Urinary bladder (tissue), 3 donors: ENCODE measurements at regions not wholly inside any gene's neighbourhood (a gene's known extent, or its start where the extent isn't known, plus 50 kb on each side); places are given as distances from the start of the nearest gene placed in this dataset.
A peak's percentile ranks its signal among the peaks of the same experiment; 100 is the strongest.
"Not testable (repeated sequence)": the region's sequence is repeated elsewhere in the genome, so short reads cannot be mapped to it uniquely, and the experiment has no call there.

ENCODE experiments used
- DNase-seq: peaks from one replicate; pipeline ENCODE4 v3.0.0-alpha.2; 2015; ENCODE audit errors: extremely low spot score
- H3K27ac ChIP-seq: one replicate; pipeline ENCODE4 v1.5.1; 2013; ENCODE audit warnings: low read depth, mild to moderate bottlenecking, moderate library complexity
- H3K36me3 ChIP-seq: one replicate; pipeline ENCODE4 v1.6.1; 2013; ENCODE audit warnings: mild to moderate bottlenecking, moderate library complexity; ENCODE audit not compliant: insufficient read depth
- H3K4me1 ChIP-seq: one replicate; pipeline ENCODE4 v1.6.1; 2013; ENCODE audit warnings: mild to moderate bottlenecking, moderate library complexity; ENCODE audit not compliant: insufficient read depth
- H3K4me3 ChIP-seq: one replicate; pipeline ENCODE4 v1.5.1; 2013; ENCODE audit warnings: low read depth, low read length
- WGBS: extraction: QIAGEN DNeasy Blood & Tissue Kit; methylation state at CpG from one replicate; pipeline ENCODE4 v1.1.7; 2013; 5-methylcytosine and 5-hydroxymethylcytosine counted together
- donor health status: healthy with polysubstance abuse.
- donor health status: healthy.

DNA sequence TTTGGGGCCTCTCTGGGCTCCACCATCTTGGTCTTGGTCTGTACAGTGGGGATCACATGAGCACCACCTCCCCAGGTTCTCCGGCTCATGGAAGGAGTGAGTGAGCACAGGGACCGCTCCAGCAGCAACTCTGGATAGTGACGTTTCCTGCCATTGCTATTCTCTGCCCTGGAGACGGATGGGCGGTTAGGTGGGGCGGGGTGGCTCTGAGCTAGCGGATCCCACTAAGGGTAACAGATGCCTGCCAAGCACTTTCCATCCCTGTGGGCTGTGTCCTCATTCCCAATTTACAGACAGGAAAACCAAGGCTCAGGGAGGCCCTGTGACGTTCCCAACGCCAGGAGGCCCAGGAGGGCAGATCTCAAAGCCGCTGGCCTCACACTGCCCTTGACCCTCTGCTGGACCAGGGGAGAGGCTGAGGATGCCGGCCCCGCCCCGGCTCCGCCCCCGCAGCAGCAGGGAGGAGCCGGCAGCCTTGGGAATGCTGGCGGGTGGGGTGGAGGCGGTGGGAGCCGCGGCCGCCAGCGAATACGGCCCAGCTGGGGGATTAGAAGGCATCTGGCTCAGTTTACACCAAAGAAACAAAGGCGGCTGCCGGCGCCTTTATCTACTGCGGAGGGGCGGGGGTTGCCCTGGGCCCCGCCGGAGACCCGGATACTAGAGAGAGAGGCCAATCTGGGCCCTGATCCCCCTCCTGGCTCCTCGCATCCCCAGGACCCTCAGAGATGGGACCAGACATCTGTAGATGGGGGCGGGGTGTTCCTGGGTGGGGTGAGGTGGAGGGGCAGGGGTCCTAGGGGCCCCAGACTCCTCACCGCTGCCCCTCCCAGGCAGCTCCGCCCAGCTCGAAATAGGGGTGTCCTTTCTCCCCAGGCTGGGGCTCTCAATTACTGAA, 122.3 kb upstream of the CIBAR2 start:
- Histone ChIP-seq H3K4me1 (no peaks in the 10 kb centered on the region), H3K27ac (peak overlapping the region; percentile 27), H3K4me3 (no peak overlapping the region), H3K36me3 (no peaks in the 10 kb centered on the region)
- WGBS = 15% methylated on average over 36 of the region's 36 CpGs
- peak; percentile 67 for DNase-seq

DNA sequence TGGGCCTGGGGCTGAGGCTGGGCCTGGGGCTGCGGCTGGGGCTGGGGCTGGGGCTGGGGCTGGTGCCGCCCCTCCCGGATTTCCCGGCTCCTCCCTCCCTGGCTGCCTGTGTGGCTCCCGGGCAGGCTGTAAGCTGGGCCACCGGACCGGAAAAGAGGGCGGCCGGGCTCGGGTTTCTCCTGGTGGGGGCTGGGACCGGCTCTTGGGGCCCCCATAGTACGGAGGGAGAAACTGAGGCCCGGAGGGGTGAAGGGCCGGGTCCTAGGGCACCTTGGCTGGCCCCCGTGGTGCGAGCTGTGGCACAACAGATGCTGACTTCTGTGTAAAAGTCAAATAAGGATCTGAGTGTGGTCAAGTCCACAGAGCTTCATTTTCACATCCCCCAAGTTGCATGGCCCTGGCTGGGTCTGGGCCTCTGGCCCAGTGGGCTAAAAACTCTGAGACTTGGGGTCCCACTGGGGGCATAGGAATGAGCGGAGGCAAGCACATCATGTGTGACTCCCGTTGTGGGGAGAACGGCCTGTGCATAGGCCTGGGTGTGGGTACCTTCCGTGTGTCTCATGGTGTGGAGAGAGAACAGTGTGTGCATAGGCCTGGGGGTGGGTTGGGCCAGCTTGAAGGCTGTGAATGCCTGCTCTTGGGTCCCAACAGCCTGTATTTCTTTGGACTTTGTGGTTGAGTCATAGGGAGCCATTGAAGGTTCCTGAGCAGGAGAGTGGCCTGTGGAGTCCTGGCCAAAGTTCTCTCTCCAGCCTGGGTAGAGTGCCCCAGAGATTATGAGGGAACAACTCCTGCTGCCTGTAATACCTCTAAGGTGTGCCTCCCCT, 123.9 kb upstream of the CIBAR2 start:
- Histone ChIP-seq H3K36me3 (no peaks in the 10 kb centered on the region), H3K4me3 (peak overlapping the region; percentile 25), H3K27ac (no peak overlapping the region), H3K4me1 (no peaks in the 10 kb centered on the region)
- 23% methylated on average over 20 of the region's 20 CpGs for WGBS
- DNase-seq = no peak

DNA sequence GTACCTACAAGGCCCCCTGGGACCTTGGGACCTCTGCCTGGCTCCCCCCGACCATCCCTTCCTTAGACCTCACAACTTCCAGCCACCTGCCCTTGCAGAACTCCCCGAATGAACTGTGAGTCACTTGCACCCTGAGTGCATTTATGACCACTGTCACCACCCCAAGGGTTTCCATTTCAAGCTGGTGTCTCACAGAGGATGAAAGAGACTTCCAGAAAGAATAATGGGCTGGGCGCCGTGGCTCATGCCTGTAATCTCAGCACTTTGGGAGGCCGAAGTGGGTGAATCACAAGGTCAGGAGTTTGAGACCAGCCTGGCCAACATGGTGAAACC, 124.5 kb upstream of the CIBAR2 start:
- Histone ChIP-seq H3K4me1 (no peaks in the 10 kb centered on the region), H3K36me3 (no peaks in the 10 kb centered on the region), H3K27ac (no peak overlapping the region), H3K4me3 (no peak overlapping the region)
- WGBS = 72% methylated on average over 5 of the region's 5 CpGs
- DNase-seq = no peak

DNA sequence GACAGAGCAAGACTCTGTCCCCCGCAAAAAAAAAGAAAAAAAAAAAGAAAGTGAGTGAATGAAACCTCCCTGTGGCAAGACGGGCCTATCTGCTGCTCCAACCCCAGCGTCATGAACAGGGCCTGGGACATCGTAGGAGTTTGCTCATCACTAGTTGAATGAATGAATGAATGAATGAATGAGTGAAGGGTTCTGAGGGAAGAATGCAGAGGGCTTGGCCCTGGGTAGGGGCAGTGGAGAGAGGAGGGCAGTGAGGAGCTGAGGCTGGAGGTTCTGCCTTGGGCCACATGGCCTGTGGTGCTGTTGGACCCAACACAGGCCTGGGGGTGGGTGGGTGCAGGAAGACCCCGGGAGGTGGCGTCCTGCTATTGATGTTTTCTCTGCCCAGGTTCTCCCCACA, 125.5 kb upstream of the CIBAR2 start:
- no peaks in the 10 kb centered on the region for H3K36me3 ChIP-seq
- no peak overlapping the region for H3K27ac ChIP-seq
- H3K4me3 ChIP-seq = no peak overlapping the region
- WGBS = 57% methylated on average over 6 of the region's 6 CpGs
- no peak for DNase-seq
- H3K4me1 ChIP-seq = no peaks in the 10 kb centered on the region

DNA sequence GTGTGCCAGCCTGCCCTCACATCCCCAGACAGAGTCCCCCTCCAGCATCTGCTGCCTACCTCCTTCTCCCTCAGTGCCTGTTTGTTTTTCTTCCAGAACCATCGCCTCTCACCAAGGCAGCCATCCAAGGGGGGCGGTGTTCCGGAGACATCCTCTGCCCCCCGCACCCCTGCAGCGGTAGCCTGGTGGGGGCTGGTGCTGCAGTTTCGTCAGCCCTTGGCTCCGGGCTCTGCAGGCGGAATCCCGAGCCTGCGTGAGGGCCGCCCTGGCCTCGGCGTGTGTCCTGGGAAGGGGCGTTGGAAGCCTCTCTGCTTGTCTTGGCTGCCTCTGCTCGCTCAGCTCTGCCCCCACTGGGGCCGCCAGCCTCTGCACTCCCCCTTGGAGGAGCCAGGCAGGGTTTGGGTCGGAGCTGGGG, 126.0 kb upstream of the CIBAR2 start:
- Histone ChIP-seq H3K27ac (no peak overlapping the region), H3K4me1 (no peaks in the 10 kb centered on the region), H3K36me3 (no peaks in the 10 kb centered on the region), H3K4me3 (no peak overlapping the region)
- 19% methylated on average over 17 of the region's 17 CpGs for WGBS
- no peak for DNase-seq

DNA sequence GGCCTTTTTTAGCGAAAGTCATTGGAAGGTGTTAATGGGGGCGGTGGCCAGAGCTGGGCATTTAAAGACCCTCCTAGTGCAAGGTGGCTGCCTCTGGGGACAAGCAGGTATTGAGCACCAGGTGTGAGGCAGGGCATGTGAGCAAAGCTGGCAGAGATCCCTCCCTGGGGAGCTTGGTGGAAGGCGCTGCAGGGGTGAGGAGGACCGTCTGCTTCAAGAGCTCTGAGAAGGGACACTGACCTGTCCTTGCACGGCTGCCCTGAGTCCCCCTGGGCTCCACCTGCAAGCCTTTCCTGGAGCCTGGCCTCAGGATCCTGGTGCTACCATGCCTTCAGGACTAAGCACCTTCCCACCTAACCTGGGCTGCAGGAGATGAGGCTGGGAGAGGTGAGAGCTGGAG, 127.0 kb upstream of the CIBAR2 start:
- no peak overlapping the region for H3K4me3 ChIP-seq
- WGBS = 91% methylated on average over 5 of the region's 5 CpGs
- H3K27ac ChIP-seq = no peak overlapping the region
- no peaks in the 10 kb centered on the region for H3K36me3 ChIP-seq
- no peak for DNase-seq
- no peaks in the 10 kb centered on the region for H3K4me1 ChIP-seq

DNA sequence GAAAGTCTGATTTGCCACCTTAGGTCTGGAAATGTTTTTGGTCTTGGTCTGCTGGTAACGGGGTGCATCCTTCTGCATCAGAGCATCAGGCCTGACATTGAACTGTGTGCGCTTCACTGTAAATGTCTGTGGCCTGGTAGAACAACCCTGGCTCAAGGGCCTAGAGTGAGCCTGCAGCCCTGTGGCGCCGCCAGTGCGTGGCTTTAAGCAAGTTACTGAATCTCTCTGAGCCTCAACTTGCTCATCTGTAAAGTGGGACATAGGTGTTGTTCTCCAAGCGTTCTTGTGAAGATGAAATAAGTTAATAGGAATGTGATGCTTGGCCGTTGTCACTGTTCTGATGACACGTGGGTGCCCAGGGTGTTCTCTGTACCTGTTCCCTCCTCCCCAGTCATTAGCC, 127.6 kb upstream of the CIBAR2 start:
- 92% methylated on average over 8 of the region's 8 CpGs for WGBS
- DNase-seq = no peak
- Histone ChIP-seq H3K4me1 (no peaks in the 10 kb centered on the region), H3K36me3 (no peaks in the 10 kb centered on the region), H3K4me3 (no peak overlapping the region), H3K27ac (no peak overlapping the region)

DNA sequence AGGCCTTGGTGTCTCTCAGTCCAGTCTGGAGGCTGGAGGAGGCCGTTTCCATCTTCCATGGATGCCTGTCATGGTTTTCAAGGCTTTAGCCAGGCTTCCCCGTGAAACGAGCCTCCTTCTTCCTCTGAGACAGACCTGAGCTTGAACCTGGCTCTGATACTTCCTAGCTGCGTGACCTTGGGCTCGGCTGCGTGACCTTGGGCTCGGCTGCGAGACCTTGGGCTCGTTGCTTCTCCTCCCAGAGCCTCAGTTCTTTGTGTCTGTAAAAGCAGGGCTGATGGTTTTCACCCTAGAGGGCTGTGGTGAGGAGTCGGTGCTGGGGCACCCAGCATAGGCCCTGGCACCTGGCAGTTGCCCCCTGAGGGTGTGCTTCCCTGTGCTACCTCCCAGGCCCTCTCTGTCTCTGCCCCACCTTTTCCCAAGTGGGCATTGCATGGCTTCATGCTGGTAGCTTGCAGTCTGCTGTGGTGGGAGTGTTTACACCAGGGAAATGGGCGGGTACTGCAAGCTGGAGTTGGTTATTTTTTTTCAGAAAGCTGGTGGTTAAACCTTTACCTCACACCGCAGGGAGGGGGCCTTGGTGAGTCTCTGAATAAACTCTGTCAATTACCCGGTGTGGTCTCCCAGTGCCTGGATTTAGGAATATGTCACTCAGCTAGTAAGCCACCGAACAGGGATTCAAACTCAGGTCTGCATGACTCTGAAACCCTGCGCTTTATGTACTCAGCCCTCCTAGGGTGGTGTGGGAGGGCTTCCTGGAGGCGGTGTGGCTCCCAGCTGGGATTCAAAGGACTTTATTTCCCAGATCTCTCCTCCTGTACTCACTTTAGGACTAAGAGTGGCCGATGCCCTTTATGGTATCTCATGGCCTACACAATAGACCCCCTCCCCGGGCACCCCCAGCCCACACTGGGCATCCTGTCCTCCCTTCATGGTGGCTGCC, 129.0 kb upstream of the CIBAR2 start:
- Histone ChIP-seq H3K4me1 (no peaks in the 10 kb centered on the region), H3K4me3 (no peak overlapping the region), H3K36me3 (no peaks in the 10 kb centered on the region), H3K27ac (no peak overlapping the region)
- 87% methylated on average over 18 of the region's 18 CpGs for WGBS
- no peak for DNase-seq

DNA sequence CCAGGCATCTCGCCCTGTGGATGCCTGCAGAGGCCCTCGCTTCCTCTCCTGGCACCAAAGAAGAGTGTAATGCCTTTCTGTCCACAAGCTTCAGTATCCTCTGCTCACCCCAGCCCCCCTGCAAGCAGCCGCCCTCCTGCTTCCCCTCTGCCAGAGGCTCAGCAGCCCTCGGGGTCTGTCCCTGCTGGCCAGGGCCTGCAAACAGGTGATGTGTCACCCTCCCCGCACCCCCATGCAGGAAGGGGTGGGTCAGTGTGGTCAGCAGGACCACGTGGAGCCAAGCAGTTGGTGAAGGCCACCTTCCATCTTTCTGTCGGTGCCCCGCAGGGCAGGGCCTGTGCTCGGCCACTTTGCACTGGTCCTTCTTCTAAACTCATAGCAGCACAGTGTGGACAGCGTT, 129.9 kb upstream of the CIBAR2 start:
- 79% methylated on average over 10 of the region's 10 CpGs for WGBS
- DNase-seq = no peak
- no peaks in the 10 kb centered on the region for H3K36me3 ChIP-seq
- no peaks in the 10 kb centered on the region for H3K4me1 ChIP-seq
- no peak overlapping the region for H3K4me3 ChIP-seq
- H3K27ac ChIP-seq = no peak overlapping the region

DNA sequence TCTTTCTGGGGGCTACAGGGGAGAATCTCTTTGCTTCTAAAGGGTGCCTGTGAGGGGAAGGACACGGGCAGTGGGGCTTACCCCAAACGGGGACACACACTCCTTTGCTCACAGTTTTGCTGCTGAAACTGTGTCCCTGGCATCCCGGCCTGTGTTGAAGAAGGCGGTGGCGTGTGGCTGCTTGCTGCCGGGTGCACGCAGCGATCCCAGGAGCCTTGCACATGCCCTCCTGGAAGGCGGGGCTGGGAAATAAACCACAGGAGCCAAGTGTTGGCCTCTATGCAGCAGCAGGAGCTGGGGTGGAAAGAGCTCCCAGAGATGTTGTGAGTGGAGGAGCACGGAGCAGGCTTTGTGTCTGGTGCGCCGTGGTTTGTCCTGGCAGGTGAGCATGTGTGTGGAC, 131.0 kb upstream of the CIBAR2 start:
- H3K27ac ChIP-seq = no peak overlapping the region
- no peaks in the 10 kb centered on the region for H3K36me3 ChIP-seq
- 90% methylated on average over 12 of the region's 12 CpGs for WGBS
- no peak overlapping the region for H3K4me3 ChIP-seq
- no peaks in the 10 kb centered on the region for H3K4me1 ChIP-seq
- no peak for DNase-seq

DNA sequence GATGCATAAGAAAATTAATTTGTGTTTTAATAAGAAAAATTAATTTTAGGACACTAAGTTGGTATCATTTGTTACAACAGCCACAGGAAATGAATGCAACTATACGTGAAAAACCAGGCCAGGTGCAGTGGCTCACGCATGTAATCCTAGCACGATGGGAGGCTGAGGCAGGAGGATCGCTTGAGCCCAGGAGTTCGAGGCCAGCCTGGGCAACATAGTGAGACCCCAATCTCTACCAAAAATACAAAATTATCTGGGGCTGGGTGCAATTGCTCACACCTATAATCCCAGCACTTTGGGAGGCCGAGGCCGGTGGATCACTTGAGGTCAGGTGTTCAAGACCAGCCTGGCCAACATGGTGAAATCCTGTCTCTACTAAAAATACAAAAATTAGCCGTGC, 132.2 kb upstream of the CIBAR2 start:
- H3K36me3 ChIP-seq, DNase-seq, H3K4me1 ChIP-seq, H3K27ac ChIP-seq, H3K4me3 ChIP-seq: not testable (repeated sequence)
- WGBS = 96% methylated on average over 8 of the region's 8 CpGs

DNA sequence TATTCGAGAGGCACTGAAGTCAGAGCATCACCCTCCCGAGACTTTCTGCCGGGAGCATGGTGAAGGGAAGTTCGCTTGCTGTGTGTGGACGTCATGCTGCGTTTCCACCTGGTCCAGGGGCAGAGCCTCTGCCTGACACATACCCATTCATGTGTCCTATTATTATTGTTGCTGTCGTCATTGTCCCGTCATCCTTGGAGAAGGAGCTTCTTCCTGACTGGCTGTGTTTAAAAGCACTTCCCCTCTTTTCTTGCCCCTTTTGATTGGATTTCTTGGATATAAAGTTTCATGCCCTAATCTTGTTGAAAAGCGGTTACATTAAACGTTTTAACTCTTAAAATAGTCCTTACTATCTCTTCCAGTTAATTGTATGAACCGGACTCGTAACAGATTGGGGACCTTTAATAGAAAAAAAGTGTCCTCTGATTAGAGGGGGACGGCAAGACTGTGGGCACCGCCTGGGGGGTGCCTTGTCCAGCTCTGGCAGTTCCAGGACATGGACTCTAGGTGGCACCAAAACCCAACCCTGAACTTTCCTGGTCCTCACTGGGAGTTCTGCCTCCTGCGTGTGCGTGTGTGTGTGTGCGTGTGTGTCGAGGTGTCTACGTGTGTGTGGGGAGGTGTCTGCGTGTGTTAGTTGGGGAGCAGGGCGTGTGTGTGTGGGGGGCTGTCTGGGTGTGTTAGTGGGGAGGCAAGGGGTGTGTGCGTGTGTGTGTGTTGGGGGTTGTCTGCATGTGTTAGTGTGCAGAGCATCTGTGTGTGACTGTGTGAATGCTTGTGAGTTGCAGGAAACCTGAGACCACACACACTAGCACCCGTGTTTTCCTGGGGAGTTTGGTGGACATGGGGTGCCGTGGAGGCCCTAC, 133.3 kb upstream of the CIBAR2 start:
- H3K4me1 ChIP-seq = no peaks in the 10 kb centered on the region
- no peak for DNase-seq
- H3K36me3 ChIP-seq = no peaks in the 10 kb centered on the region
- H3K27ac ChIP-seq = no peak overlapping the region
- no peak overlapping the region for H3K4me3 ChIP-seq
- whole genome bisulfite sequencing = 26% methylated on average over 24 of the region's 24 CpGs

DNA sequence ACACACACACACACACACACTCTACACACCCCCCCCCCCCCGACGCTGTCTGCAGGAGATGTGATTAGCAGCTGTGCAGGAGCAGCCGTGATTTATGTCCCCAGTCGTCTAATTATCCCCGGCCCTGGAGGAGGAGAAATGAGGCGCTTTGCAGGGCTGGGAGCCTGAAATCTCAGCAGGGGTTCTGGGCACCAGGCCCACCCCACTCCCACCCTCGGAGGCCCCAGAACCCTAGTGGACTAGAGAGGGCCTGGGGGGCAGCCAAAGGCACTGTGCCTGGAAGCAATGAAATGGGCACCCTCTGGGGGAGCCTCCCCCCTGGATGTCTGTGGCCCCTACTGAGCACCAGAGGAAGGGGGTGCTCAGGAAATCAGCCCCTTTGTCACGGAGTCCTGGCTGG, 134.2 kb upstream of the CIBAR2 start:
- H3K4me1 ChIP-seq = no peaks in the 10 kb centered on the region
- H3K27ac ChIP-seq = no peak overlapping the region
- no peak overlapping the region for H3K4me3 ChIP-seq
- WGBS = 50% methylated on average over 8 of the region's 8 CpGs
- DNase-seq = no peak
- H3K36me3 ChIP-seq = no peaks in the 10 kb centered on the region
